Astrocyte (in vitro differentiated cells and primary cell): ENCODE measurements at regions not wholly inside any gene's neighbourhood (a gene's known extent, or its start where the extent isn't known, plus 50 kb on each side); places are given as distances from the start of the nearest gene placed in this dataset.
"Not testable (repeated sequence)": the region's sequence is repeated elsewhere in the genome, so short reads cannot be mapped to it uniquely, and the experiment has no call there.

Experiments
- EZH2 ChIP-seq: IDR thresholded peaks from 2 replicates; pipeline ENCODE4 v1.6.1; 2012; ENCODE audit warnings: mild to moderate bottlenecking, low read length, inconsistent platforms; ENCODE audit not compliant: insufficient read depth
- TF ChIP-seq, protein P1 (sequence below): IDR thresholded peaks from 2 replicates; pipeline ENCODE4 v1.5.1; 2011; ENCODE audit warnings: low read depth, mild to moderate bottlenecking, inconsistent platforms, low read length, moderate library complexity; ENCODE audit not compliant: insufficient read depth

- TF ChIP-seq, protein P1, sequence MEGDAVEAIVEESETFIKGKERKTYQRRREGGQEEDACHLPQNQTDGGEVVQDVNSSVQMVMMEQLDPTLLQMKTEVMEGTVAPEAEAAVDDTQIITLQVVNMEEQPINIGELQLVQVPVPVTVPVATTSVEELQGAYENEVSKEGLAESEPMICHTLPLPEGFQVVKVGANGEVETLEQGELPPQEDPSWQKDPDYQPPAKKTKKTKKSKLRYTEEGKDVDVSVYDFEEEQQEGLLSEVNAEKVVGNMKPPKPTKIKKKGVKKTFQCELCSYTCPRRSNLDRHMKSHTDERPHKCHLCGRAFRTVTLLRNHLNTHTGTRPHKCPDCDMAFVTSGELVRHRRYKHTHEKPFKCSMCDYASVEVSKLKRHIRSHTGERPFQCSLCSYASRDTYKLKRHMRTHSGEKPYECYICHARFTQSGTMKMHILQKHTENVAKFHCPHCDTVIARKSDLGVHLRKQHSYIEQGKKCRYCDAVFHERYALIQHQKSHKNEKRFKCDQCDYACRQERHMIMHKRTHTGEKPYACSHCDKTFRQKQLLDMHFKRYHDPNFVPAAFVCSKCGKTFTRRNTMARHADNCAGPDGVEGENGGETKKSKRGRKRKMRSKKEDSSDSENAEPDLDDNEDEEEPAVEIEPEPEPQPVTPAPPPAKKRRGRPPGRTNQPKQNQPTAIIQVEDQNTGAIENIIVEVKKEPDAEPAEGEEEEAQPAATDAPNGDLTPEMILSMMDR = not testable (repeated sequence)
- TF ChIP-seq EZH2 = not testable (repeated sequence)
Measured at GRCh38 chr15:32243727-32244126, 159.4 kb downstream of the GOLGA8K start.
